WTC11 (cell line): ENCODE measurements at regions not wholly inside any gene's neighbourhood (a gene's known extent, or its start where the extent isn't known, plus 50 kb on each side); places are given as distances from the start of the nearest gene placed in this dataset.

Source experiments
- ATAC-seq: fragments of 200-7000 bp; cut with Tn5 transposase; 2 replicates; pipeline ENCODE4 v1.10.0; 2021; ENCODE audit warnings: mild to moderate bottlenecking, moderate library complexity
- CTCF ChIA-PET: fragments of 300-600 bp; sonication (Branson Sonifier 250); formaldehyde crosslinking; loops from one replicate; lab custom pipeline; 2021; ENCODE audit warnings: antibody characterized with exemption; lab: Charles Lee
- POLR2A ChIA-PET: fragments of 350-600 bp; sonication (Branson Sonifier 250); formaldehyde crosslinking; loops from one replicate; lab custom pipeline; 2021; ENCODE audit warnings: antibody characterized with exemption; lab: Charles Lee
- DNase-seq: peaks from one replicate; pipeline ENCODE4 v3.0.0; 2021; ENCODE audit warnings: low spot score
- H3K27ac Mint-ChIP-seq: 2 replicates; pipeline ENCODE4 v1.8.0; 2021; ENCODE audit warnings: mixed read lengths
- H3K27me3 Mint-ChIP-seq: 2 replicates; pipeline ENCODE4 v1.8.0; 2021; ENCODE audit warnings: low read depth, mild to moderate bottlenecking, moderate library complexity, mixed read lengths
- H3K36me3 Mint-ChIP-seq: 2 replicates; pipeline ENCODE4 v1.8.0; 2021; ENCODE audit warnings: mixed read lengths
- H3K4me1 Mint-ChIP-seq: 2 replicates; pipeline ENCODE4 v1.8.0; 2022; ENCODE audit warnings: mixed read lengths
- H3K4me3 Mint-ChIP-seq: 2 replicates; pipeline ENCODE4 v1.8.0; 2021; ENCODE audit warnings: mild to moderate bottlenecking, moderate library complexity, mixed read lengths
- H3K9me3 Mint-ChIP-seq: 2 replicates; pipeline ENCODE4 v1.8.0; 2021; ENCODE audit warnings: mixed read lengths
- AR ChIP-seq: fragments of 250-450 bp; sonication (Bioruptor Pico); IDR thresholded peaks from 2 replicates; pipeline ENCODE4 v1.9.0; 2021; ENCODE audit warnings: mild to moderate bottlenecking
- ATF2 ChIP-seq: sonication (generic); formaldehyde crosslinking; IDR thresholded peaks from 2 replicates; pipeline ENCODE4 v1.8.1; 2022; ENCODE audit warnings: low read depth, missing genetic modification reagents, borderline replicate concordance
- CREB1 ChIP-seq: sonication (generic); formaldehyde crosslinking; IDR thresholded peaks from 2 replicates; pipeline ENCODE4 v1.8.0; 2023; ENCODE audit warnings: mild to moderate bottlenecking, missing genetic modification reagents
- FOXP4 ChIP-seq: sonication (generic); formaldehyde crosslinking; IDR thresholded peaks from 2 replicates; pipeline ENCODE4 v1.8.0; 2022; ENCODE audit warnings: mild to moderate bottlenecking, missing genetic modification reagents
- PRDM15 ChIP-seq: sonication (generic); formaldehyde crosslinking; IDR thresholded peaks from 2 replicates; pipeline ENCODE4 v1.8.0; 2022; ENCODE audit warnings: missing genetic modification reagents
- ZNF281 ChIP-seq: sonication (generic); formaldehyde crosslinking; IDR thresholded peaks from 2 replicates; pipeline ENCODE4 v1.8.0; 2023; ENCODE audit warnings: mild to moderate bottlenecking, missing genetic modification reagents
- ZNF423 ChIP-seq: fragments of 250-450 bp; sonication (Bioruptor Pico); IDR thresholded peaks from 2 replicates; pipeline ENCODE4 v2.1.2; 2022; ENCODE audit warnings: mild to moderate bottlenecking, moderate library complexity
- ZNF425 ChIP-seq: fragments of 250-450 bp; sonication (Bioruptor Pico); conservative IDR thresholded peaks from 2 replicates; pipeline ENCODE4 v1.9.0; 2021; ENCODE audit warnings: mild to moderate bottlenecking
- ZNF512 ChIP-seq: sonication (generic); formaldehyde crosslinking; IDR thresholded peaks from 2 replicates; pipeline ENCODE4 v1.8.1; 2022; ENCODE audit warnings: missing genetic modification reagents, borderline replicate concordance

- DNase-seq (no peak), ATAC-seq (peak; percentile 25)
- H3K9me3 Mint-ChIP-seq = no peaks in the 10 kb centered on the region
- no peak overlapping the region for H3K4me3 Mint-ChIP-seq
- H3K36me3 Mint-ChIP-seq = no peaks in the 10 kb centered on the region
- H3K27me3 Mint-ChIP-seq = peaks cover 3% of the 10 kb centered on the region; the same call in 1 of the 2 replicates
- ChIA-PET CTCF (interaction anchor here (0.6 to 2.8 kb wide), 8 partner anchors 9 to 247 kb away, joined by 3 to 28 read pairs (median 4); no protein-coding TSS in a partner anchor), POLR2A (no interaction called here)
- no peak for TF ChIP-seq ZNF423
- TF ChIP-seq PRDM15 = no peak
- TF ChIP-seq ATF2 = no peak
- TF ChIP-seq CREB1 (CRISPR knock-in tag) = no peak
- TF ChIP-seq ZNF512 (CRISPR knock-in tag) = no peak
- TF ChIP-seq ZNF281 (CRISPR knock-in tag) = no peak
- no peak for TF ChIP-seq ZNF425 (CRISPR knock-in tag)
- TF ChIP-seq AR (CRISPR knock-in tag) = no peak
- no peak for TF ChIP-seq FOXP4 (CRISPR knock-in tag)
- no peaks in the 10 kb centered on the region for H3K4me1 Mint-ChIP-seq
- H3K27ac Mint-ChIP-seq = no peak overlapping the region
Observed at GRCh38 chr2:121902616-121903015, 147.2 kb downstream of the TSN start.
